GM04503 (cell line): ENCODE measurements at regions not wholly inside any gene's neighbourhood (a gene's known extent, or its start where the extent isn't known, plus 50 kb on each side); places are given as distances from the start of the nearest gene placed in this dataset.
A peak's percentile ranks its signal among the peaks of the same experiment; 100 is the strongest.
"Not testable (repeated sequence)": the region's sequence is repeated elsewhere in the genome, so short reads cannot be mapped to it uniquely, and the experiment has no call there.

Source experiments
- DNase-seq: peaks from one replicate; pipeline ENCODE4 v3.0.0-alpha.2; 2012; ENCODE audit warnings: low read depth

DNA sequence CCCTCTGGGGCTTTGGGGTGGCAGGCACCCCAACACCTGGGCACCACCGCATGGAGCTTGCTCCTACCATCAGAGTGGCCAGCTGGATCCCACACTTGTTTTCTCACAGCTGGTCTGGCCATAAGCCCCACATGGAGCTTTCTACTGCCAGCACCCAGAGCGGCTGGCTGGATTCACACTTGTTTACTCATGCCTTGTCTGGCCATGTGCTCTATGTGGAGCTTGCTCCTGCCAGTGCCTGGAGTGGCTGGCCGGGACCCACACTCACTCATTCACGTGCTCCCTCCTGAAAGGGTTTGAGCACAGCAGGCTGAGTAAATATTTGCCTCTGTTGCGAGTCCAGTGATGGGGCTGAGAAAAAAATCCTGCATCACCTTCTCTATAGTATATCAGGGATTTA is 487.0 kb downstream of the CD109 start:
- DNase-seq: no peak

GRCh38 chr6:74181471-74181870 is 485.5 kb downstream of the CD109 start:
- DNase-seq: no peak

- no peak for DNase-seq
Observed at GRCh38 chr6:74177506-74177905, 481.5 kb downstream of the CD109 start.

- DNase-seq: not testable (repeated sequence)
Observed at GRCh38 chr6:74170550-74170949, 474.5 kb downstream of the CD109 start.

DNA sequence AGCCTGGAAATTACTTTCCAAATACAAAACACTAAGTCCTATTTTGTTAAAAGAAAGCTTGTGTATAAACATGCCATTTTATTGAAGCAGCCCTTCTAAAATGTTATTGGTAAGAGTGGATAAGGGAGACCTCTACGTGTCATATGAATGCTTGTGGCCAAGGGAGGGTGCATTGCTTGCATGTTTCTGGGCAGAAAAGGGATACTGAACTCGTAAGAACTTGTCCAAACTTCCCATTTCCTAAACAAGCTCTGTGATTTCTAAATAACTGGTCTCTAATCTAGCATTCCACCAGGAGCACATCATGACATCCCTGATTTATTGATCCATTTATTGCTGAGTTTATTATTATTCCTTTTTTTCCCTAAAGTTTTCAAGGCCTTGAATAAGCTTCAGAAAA is 474.1 kb downstream of the CD109 start:
- peak; percentile 78 for DNase-seq

GRCh38 chr6:74167976-74168375 is 472.0 kb downstream of the CD109 start:
- DNase-seq: no peak

GRCh38 chr6:74167511-74167910 is 471.5 kb downstream of the CD109 start:
- no peak for DNase-seq

GRCh38 chr6:74166849-74167248 is 470.8 kb downstream of the CD109 start:
- DNase-seq: no peak

- DNase-seq: no peak
Observed at GRCh38 chr6:74161380-74161779, 465.4 kb downstream of the CD109 start.

DNA sequence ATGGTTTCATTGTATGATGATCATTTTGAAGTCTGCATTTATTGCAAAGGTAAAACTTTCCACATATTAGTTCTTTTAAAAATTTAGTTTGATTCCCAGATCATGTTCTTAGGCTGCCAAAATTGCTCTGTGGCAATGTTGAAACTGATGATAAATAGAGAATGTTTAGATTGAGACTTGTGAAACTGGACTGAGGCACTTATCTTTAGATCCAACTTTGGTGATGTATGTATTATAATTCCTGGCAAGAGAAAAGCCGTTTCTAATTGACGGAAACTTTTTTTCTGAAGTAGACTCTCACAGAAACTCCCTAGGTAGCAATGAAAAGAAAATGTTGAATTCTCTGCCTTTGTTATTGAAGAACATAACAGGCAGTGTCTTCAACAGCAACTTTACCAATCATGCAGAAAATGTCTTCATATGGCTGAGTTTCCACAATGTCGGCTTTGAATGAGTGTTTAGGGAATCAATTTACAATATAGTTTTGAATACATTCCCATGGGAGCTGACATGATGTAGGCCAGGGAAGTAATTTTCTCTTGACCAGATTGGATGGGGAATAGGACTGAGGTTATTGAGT is 456.2 kb downstream of the CD109 start:
- no peak for DNase-seq

- no peak for DNase-seq
Observed at GRCh38 chr6:74145931-74146330, 449.9 kb downstream of the CD109 start.

- DNase-seq: peak; percentile 61
Observed at GRCh38 chr6:74137911-74138310, 441.9 kb downstream of the CD109 start.

DNA sequence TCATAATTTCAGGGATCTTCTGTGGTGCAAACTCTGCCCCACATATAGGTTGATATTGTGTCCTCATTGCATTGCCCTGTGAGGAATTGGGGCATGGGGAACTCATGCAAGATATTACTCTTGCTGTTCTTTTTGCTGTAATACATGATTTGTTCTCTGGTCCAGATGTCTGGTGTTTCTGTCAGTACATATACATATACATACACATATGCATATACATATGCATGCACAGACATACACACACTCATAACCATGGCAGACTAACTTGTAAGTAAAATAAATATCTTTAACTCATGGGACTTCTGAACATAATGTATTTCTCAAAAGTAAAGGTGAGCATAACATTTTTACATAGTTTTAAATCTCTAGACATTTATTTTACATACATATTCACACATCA is 438.3 kb downstream of the CD109 start:
- DNase-seq: no peak

GRCh38 chr6:74133073-74133472 is 437.1 kb downstream of the CD109 start:
- no peak for DNase-seq

GRCh38 chr6:74130641-74131040 is 434.6 kb downstream of the CD109 start:
- no peak for DNase-seq

DNA sequence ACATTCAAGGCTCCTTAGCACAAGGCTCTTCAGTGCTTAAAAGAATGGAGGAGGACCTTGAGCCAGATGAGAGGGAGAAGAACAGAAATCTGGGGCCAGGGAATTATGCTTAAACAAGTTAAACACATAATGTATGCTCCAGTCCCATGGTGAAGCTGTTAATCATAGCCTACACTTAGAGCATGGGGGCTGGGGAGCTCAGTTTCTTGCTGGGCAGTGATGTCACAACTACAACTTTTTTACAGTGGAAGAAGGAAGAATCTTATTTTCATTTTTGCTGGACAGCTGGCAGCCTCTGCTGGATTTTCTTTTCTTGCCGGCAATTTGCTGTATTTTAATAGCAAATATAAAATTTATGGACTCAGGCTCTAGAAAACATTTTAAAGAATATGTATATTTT is 432.5 kb downstream of the CD109 start:
- DNase-seq: no peak

DNA sequence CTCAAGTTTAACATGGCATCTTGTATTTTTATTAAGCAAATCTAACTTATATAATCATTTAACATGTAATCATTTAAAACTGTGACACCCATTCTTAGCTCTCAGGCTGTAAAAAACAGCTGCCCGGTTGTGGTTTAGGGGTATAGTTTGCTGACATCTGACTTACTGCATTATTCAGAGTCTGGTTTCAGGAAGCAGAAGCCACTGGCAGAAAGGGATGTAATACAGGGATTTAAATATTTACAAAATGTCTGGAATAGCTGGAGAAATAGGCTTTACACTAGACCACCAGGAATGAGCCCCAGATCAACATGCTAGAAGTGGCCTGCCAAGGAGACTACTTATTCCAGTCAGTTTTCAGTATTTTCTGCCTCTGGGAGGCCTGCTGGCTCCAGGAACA is 421.1 kb downstream of the CD109 start:
- no peak for DNase-seq

DNA sequence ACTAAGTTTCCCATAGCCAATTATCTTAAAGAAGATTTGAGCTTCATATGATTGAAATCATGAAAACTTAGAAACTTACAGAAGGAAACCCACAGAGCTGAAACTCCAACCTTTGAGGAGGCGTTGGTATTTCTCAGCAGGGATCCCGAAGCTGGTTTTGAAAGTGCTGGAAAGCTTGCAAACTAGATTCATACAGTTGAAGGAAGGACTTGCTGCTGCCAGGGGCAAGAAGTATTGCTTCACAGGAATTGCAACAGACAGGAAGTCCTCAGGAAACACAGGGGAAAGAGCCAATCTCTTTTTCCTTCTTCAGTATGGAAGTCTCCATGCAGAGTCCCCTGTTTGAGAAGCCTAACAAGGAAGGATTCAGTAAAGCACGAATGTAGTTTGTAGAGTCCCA is 419.7 kb downstream of the CD109 start:
- DNase-seq: no peak

DNA sequence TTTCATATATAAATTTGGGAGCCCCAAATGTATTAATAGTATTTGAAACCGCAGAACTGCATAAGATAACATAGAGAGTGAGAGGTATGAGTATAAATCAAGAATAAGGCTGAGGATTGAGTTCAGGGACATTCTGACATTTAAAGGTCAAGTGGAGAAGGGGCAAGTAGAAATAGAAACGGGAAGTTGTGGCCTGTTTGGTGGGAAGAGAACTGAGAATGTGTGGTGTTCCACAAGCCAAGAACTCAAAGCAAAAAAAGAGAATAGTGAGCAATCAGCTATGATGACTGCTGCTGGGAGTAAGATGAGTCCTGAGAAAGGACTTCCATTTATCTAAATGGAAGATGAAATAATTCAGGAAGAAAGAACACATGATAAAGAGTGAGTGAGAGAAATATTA is 418.4 kb downstream of the CD109 start:
- no peak for DNase-seq

DNA sequence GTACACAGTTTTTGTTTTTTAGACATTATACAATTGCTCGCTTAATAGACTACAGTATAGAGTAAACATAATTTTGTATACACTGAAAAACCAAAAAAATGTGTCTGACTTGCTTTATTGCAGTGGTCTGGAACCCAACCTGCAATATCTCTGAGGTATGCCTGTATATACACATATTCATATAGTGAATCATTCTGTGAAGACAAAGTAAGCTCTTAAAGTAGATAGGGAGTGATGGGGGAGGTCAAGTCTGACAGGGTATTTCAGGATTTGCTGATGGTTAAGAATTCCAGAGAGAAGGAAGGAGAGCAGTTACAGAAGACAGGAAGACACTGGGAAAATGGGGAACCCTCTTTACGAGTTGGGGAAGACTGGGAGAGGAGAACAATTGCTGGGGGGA is 417.9 kb downstream of the CD109 start:
- DNase-seq: no peak

DNA sequence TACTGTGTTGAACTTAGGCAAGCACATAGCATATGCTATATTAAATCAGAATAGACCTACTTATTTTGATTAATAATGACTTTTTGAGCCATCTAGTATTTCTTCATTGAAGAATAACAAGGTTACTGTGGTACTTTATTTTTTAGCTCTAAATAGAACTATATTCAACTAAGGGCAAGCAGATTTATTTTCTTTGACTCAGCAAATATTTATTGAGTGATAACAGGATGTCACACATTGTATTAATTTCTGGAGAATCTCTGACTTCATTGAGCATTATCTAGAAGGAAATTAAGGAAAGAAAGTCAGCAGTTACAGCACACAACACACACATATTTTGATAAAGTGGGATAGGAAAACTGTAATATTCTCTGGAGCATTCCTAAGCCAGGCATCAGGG is 407.4 kb downstream of the CD109 start:
- no peak for DNase-seq

DNA sequence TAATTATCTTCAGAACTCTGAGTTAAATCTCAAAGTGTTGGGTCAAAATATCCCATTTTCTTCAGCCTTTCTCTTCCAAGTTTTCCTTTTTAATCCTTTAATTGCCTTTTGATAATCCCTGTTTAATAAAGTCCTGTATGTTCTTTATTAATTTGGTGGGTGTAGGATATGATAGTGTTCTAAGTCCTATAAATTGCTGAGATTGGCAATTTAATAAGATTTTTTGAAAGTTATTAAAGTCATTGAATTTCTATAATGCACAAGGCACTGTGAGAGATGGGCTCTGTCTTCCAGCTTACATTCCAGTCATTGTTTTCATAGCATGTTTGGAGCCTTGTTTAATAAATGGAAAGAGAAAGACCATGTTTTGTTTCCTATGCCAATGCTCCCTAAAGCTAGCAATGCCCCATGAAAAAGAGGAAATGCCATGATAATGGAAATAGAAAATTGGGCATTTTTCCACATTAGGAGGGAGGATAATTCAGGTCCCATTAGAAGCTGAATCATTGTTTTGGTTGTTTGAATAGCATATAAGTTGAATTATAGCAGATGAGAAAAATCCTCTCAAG is 404.8 kb downstream of the CD109 start:
- DNase-seq: no peak

- DNase-seq: no peak
Observed at GRCh38 chr6:74096329-74096728, 400.3 kb downstream of the CD109 start.

DNA sequence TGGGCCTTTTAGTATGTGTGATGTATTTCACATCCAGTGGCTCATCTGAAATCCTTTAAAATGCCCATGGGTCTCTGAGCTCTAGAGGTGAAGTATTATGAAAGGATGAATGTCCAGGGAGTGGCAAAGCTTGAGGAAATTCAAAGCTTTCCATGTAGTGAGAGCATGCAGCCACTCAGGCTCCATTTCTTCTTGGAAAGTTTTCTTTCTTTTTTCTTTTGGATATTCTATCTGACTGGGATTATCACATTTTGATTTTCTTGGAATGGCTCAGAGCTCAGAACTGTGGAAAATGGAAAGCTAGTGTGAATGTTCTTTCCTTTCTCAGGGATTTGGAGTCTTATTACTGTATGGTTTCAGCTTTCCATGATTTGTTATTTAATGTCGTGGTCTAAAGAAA is 397.4 kb downstream of the CD109 start:
- no peak for DNase-seq

DNA sequence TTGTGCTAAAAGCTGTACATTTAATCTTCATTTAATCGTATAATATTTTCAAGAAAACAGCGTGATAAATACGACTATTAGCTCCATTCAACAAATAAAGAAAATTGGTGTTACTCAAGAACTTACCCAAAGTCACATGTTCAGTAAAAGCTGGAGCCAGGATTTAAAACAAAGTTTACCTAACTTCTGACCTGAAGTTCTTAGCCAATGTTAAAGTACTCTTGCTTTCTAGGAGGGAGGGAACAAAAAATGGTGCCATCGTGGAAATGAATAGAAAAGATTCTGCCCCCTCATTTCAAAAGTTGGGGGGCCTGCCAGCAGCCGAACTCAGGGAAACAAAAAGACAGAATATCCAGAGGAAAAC is 395.8 kb downstream of the CD109 start:
- no peak for DNase-seq
